LNCAP (cell line): ENCODE measurements at regions not wholly inside any gene's neighbourhood (a gene's known extent, or its start where the extent isn't known, plus 50 kb on each side); places are given as distances from the start of the nearest gene placed in this dataset.

Experiments
- TF ChIP-seq, protein P1 (sequence below): fragments of 450-650 bp; IDR thresholded peaks from 2 replicates; pipeline ENCODE4 v1.5.1; 2017; ENCODE audit warnings: mild to moderate bottlenecking

GRCh38 chr2:186407611-186408010 lies 78.4 kb upstream of the ZC3H15 start:
- TF ChIP-seq, protein P1, sequence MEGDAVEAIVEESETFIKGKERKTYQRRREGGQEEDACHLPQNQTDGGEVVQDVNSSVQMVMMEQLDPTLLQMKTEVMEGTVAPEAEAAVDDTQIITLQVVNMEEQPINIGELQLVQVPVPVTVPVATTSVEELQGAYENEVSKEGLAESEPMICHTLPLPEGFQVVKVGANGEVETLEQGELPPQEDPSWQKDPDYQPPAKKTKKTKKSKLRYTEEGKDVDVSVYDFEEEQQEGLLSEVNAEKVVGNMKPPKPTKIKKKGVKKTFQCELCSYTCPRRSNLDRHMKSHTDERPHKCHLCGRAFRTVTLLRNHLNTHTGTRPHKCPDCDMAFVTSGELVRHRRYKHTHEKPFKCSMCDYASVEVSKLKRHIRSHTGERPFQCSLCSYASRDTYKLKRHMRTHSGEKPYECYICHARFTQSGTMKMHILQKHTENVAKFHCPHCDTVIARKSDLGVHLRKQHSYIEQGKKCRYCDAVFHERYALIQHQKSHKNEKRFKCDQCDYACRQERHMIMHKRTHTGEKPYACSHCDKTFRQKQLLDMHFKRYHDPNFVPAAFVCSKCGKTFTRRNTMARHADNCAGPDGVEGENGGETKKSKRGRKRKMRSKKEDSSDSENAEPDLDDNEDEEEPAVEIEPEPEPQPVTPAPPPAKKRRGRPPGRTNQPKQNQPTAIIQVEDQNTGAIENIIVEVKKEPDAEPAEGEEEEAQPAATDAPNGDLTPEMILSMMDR = no peak

DNA sequence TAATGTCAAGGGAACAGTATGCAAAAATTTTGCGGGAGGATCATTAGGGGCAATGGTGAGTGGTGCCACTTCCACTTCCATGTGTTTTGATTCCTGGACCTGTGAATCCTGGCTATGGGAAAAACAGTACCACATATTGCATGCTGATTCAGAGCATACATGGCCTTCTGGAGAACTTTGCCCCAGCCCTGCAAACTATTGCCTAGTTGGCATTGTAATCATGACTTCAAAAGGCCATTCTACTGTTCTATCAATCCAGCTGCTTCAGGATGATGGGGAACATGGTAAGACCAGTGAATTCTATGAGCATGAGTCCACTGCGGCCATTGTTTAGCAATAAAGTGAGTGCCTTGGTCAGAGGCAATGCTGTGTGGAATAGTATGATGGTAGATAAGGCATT lies 75.3 kb upstream of the ZC3H15 start:
- TF ChIP-seq, protein P1 = no peak

DNA sequence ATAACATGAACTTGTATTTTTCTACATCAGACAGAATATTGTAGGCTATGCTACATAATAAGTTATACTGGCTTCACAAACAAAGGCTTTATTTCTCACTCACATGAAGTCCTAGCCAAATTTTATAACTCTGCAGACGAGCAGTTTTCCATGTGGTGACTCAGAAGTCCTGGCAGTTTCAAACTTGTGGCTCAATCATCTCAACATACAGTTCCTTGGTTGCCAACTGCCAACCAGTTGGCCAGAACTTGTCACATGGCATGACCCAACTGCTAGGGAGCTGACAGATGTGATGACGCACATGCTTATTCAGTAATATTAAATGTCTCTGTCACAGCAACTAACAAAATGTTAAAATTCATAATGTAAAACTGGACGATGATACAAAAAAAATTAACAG lies 63.8 kb upstream of the ZC3H15 start:
- TF ChIP-seq, protein P1 = no peak

- TF ChIP-seq, protein P1 = no peak
Measured at GRCh38 chr2:186423481-186423880, 62.6 kb upstream of the ZC3H15 start.

DNA sequence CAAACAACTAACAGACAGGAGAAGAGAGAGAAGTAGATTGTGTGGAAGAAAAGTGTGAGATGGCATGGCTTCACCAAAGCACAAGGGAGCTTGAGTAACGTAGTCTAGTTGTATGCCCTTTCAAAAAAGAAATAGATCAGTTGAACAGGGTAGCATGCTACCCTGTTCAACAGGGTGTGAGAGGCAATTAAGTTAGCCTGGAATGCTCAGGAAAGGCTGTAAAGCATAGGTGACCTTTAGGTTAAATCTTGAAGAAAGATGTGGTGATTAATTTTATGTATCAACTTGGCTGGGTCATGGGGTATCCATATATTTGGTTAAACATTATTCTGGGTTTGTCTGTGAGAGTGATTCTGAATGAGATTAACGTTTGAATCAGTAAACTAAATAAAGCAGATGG lies 61.8 kb upstream of the ZC3H15 start:
- TF ChIP-seq, protein P1 = no peak

GRCh38 chr2:186425576-186425975 lies 60.5 kb upstream of the ZC3H15 start:
- TF ChIP-seq, protein P1 = no peak

DNA sequence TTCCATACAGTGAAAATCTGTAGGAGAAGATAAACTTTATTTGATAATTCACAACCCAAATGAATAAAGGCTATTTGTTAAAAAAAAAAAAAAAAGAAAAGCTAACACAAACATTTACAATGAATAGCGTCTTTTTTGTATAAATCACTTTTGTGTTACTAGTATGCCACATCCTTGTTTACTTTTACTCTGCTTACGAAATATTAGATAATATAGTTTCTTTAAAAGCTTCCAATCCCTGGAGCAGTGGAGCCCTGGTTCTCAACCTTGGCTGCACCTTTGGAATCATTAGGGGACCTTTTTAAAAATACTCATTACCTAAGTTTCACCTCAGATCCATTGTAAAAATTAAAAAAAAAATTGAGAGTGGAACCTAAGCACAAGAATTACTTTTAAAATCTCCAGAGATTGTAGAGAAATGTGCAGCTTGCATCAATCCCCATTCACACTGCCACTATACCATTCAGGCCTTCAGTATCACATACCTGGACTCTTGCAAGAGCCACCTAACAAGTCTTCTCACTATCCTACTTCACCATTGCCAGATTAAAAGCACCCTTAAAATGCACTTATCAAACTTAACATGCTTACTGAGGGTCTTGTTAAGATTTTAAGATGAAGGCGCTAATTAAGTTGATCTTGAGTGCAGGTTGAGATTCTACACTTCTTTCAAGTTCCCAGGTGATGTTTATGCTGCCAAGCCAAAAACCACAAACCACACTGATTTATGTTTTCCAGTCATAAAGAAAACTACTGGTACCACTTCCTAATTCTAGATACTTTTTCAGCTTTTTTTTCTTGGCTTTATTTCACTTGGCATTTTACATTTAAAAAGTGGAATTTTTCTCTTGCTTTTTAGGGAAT lies 59.7 kb upstream of the ZC3H15 start:
- TF ChIP-seq, protein P1 = no peak
